ENCODE measurements at regions not wholly inside any gene's neighbourhood (a gene's known extent, or its start where the extent isn't known, plus 50 kb on each side); places are given as distances from the start of the nearest gene placed in this dataset.

DNA sequence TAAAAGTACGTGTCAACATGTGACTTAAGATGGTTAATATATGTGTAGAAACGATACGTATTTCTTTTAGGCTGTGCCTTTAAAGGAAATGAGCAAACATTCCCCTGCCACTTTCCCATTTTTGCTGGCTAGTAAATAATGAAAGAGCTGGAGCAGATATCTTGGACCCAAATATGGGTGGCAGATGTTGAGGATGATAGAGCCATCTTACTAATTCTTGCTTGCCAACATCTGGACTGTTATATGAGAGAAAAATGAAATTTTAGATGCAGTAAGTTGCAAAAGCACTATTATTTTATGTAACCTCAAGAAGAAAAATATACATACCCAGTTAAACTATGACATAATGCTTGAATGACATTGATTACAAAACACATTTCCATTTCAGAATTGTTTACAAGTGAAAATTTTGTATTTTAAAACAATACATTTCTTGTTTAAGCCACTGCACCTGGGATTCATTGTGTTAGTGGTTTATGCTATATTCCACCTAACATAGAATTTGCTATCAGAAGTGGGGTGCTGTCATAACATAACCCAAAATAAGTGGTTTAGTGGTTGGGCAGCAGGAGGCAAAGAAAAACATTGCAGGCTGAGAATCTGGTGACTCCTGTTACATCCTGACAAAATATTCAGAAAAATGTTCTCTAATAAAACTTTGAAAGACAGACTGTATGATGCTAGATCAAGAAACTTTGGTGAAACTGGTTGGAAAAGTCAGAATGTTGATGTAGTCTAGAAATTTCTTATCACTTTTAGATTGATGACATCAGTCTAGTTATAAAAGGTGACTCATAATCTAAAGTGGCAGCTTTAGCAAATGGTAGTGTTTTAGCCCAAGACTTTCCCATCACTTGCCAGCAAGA lies 305.0 kb downstream of the PTEN start:
- Mint-ChIP-seq H3K4me1 (ENCODE audit: low read depth in 2 of 2) (peaks cover 8 to 13% of the 10 kb centered on the region in 2 donors), H3K9me3 (peaks cover 5% of the 10 kb centered on the region), H3K4me3 (no peak overlapping the region), H3K36me3 (peaks cover 6% of the 10 kb centered on the region), H3K27me3 (peaks cover 0 to 4% of the 10 kb centered on the region in 2 donors), H3K27ac (no peak overlapping the region)
- no peak for DNase-seq (ENCODE audit: low spot score)
- no peak for ATAC-seq

- Mint-ChIP-seq H3K9me3 (peaks cover 5% of the 10 kb centered on the region), H3K27me3 (peaks cover 0 to 4% of the 10 kb centered on the region in 2 donors), H3K36me3 (peaks cover 6% of the 10 kb centered on the region), H3K4me1 (ENCODE audit: low read depth in 2 of 2) (peaks cover 6 to 11% of the 10 kb centered on the region in 2 donors), H3K27ac (no peak overlapping the region), H3K4me3 (no peak overlapping the region)
- ATAC-seq, result no peak
- DNase-seq (ENCODE audit: low spot score), result no peak
Measured at GRCh38 chr10:88169037-88169319, 305.6 kb downstream of the PTEN start.

DNA sequence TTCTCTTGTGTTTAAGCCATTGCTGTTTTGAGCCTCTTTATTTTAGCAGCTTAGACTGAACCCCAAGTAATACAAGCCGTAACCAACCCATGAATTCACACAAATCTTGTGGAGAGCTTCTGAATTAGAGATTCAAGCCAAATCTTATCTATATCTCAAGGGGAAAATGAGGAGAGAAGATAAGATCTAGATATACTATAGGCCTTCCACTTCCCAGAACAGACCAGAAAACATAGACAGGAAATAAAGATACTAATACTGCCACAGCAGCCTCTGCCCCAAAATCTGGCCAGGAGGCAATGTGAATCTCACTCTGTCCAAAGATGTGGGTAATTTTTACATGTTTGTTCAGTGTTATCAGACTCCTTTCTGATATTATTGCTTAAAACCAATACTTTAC lies 307.2 kb downstream of the PTEN start:
- Mint-ChIP-seq H3K4me1 (ENCODE audit: low read depth in 2 of 2) (peaks cover 6 to 11% of the 10 kb centered on the region in 2 donors), H3K4me3 (no peak overlapping the region), H3K27ac (no peak overlapping the region), H3K27me3 (peaks cover 0 to 10% of the 10 kb centered on the region in 2 donors), H3K9me3 (peaks cover 5% of the 10 kb centered on the region), H3K36me3 (peaks cover 20% of the 10 kb centered on the region)
- DNase-seq (ENCODE audit: low spot score) (no peak), ATAC-seq (no peak)

GRCh38 chr10:88172159-88172558 lies 308.7 kb downstream of the PTEN start:
- Mint-ChIP-seq H3K4me3 (no peak overlapping the region), H3K27me3 (peaks cover under 1 to 13% of the 10 kb centered on the region in 2 donors), H3K36me3 (peaks cover 21% of the 10 kb centered on the region), H3K9me3 (peaks cover 5% of the 10 kb centered on the region), H3K27ac (no peak overlapping the region), H3K4me1 (ENCODE audit: low read depth in 2 of 2) (peaks cover 6 to 11% of the 10 kb centered on the region in 2 donors)
- DNase-seq (ENCODE audit: low spot score) (no peak), ATAC-seq (no peak)

DNA sequence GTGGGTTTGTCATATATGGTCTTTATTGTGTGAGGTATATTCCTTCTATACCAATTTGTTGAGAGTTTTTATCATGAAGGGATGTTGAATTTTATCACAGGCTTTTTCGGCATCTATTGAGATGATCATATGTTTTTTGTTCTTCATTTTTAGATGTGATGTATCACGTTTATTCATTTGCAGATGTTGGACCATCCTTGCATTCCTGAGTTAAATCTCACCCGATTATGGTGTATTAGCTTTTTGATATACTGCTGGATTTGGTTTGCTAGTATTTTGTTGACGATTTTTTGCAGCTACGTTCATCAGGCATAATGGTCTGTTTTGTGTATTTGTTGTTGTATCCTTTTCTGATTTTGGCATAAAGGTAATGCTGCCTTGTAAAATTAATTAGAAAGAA lies 311.0 kb downstream of the PTEN start:
- Mint-ChIP-seq H3K9me3 (peaks cover 4% of the 10 kb centered on the region), H3K4me3 (no peak overlapping the region), H3K27ac (no peak overlapping the region), H3K27me3 (peaks cover 8 to 17% of the 10 kb centered on the region in 2 donors), H3K4me1 (ENCODE audit: low read depth in 2 of 2) (peaks cover 9 to 11% of the 10 kb centered on the region in 2 donors), H3K36me3 (peaks cover 22% of the 10 kb centered on the region)
- ATAC-seq, result no peak
- no peak for DNase-seq (ENCODE audit: low spot score)

DNA sequence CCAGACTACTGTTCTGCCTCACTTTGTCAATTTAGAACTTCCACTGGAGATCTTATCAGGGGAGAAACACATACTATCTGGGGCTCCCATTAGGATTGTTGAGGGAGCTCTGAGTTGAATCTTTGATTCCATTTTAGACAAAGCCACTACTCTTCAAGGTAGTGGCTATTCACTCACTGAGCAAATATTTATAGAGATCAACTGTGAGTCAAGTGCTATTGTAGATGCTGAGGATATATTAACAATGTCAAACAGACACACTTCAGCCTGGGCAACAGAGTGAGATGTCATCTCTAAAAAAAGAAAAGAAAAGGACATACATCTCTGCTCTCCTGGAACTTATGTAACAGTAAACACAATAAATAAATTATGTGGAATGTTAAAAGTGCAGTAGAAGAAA lies 315.3 kb downstream of the PTEN start:
- H3K9me3 Mint-ChIP-seq, result peaks cover 4% of the 10 kb centered on the region
- H3K27ac Mint-ChIP-seq, result no peak overlapping the region
- no peak overlapping the region for H3K4me3 Mint-ChIP-seq
- peaks cover 0 to 4% of the 10 kb centered on the region in 2 donors for H3K4me1 Mint-ChIP-seq (ENCODE audit: low read depth in 2 of 2)
- DNase-seq (ENCODE audit: low spot score) (no peak), ATAC-seq (no peak)
- peaks cover 22% of the 10 kb centered on the region for H3K36me3 Mint-ChIP-seq
- H3K27me3 Mint-ChIP-seq, result peaks cover 8 to 20% of the 10 kb centered on the region in 2 donors

- Mint-ChIP-seq H3K27ac (no peak overlapping the region), H3K27me3 (peaks cover 9 to 16% of the 10 kb centered on the region in 2 donors), H3K4me1 (ENCODE audit: low read depth in 2 of 2) (peaks cover 0 to 4% of the 10 kb centered on the region in 2 donors), H3K9me3 (peaks cover 4% of the 10 kb centered on the region), H3K36me3 (peaks cover 14% of the 10 kb centered on the region), H3K4me3 (no peak overlapping the region)
- DNase-seq (ENCODE audit: low spot score), result no peak
- ATAC-seq, result no peak
Measured at GRCh38 chr10:88179831-88180230, 316.4 kb downstream of the PTEN start.

GRCh38 chr10:88181902-88182600 lies 318.6 kb downstream of the PTEN start:
- H3K27ac Mint-ChIP-seq, result no peak overlapping the region
- peaks cover 0 to 4% of the 10 kb centered on the region in 2 donors for H3K4me1 Mint-ChIP-seq (ENCODE audit: low read depth in 2 of 2)
- peaks cover 4% of the 10 kb centered on the region for H3K9me3 Mint-ChIP-seq
- no peak overlapping the region for H3K4me3 Mint-ChIP-seq
- H3K27me3 Mint-ChIP-seq, result peaks cover 14 to 18% of the 10 kb centered on the region in 2 donors
- ATAC-seq, result no peak
- no peak for DNase-seq (ENCODE audit: low spot score)
- H3K36me3 Mint-ChIP-seq, result peaks cover 8% of the 10 kb centered on the region

DNA sequence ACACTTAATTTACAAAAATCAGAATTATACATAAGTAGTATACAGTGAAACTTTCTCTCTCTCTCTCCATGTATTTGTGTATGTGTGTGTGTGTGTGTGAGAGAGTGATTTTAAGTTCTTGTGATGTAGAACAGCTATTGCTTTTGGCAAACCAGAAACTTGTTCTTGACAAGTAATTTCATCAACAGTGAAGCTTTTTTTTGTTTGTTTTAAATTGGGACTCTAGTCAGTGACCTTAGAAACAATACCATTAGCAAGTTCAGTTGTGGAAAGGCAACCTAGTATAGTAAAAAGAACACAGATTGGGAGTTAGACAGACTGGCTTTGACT lies 319.1 kb downstream of the PTEN start:
- Mint-ChIP-seq H3K4me3 (no peak overlapping the region), H3K27ac (no peak overlapping the region), H3K36me3 (peaks cover 3% of the 10 kb centered on the region), H3K9me3 (peaks cover 1% of the 10 kb centered on the region), H3K27me3 (peaks cover 10 to 13% of the 10 kb centered on the region in 2 donors), H3K4me1 (ENCODE audit: low read depth in 2 of 2) (peaks cover 0 to 4% of the 10 kb centered on the region in 2 donors)
- ATAC-seq, result no peak
- DNase-seq (ENCODE audit: low spot score), result no peak

- peaks cover 5 to 10% of the 10 kb centered on the region in 2 donors for H3K27me3 Mint-ChIP-seq
- no peaks in the 10 kb centered on the region for H3K36me3 Mint-ChIP-seq
Measured at GRCh38 chr10:88184543-88185297, 321.3 kb downstream of the PTEN start.

GRCh38 chr10:88185830-88186229 lies 322.4 kb downstream of the PTEN start:
- Mint-ChIP-seq H3K27ac (no peak overlapping the region), H3K36me3 (no peaks in the 10 kb centered on the region), H3K4me1 (ENCODE audit: low read depth in 2 of 2) (no peaks in the 10 kb centered on the region), H3K27me3 (peaks cover 8 to 10% of the 10 kb centered on the region in 2 donors), H3K9me3 (no peaks in the 10 kb centered on the region), H3K4me3 (no peak overlapping the region)
- DNase-seq (ENCODE audit: low spot score) (no peak), ATAC-seq (no peak)

More at GRCh38 chr10:88184543-88185297, 321.3 kb downstream of the PTEN start:
- no peak for ATAC-seq
- no peak for DNase-seq (ENCODE audit: low spot score)
- H3K4me3 Mint-ChIP-seq, result no peak overlapping the region
- no peaks in the 10 kb centered on the region for H3K4me1 Mint-ChIP-seq (ENCODE audit: low read depth in 2 of 2)
- H3K9me3 Mint-ChIP-seq, result no peaks in the 10 kb centered on the region
- H3K27ac Mint-ChIP-seq, result no peak overlapping the region

DNA sequence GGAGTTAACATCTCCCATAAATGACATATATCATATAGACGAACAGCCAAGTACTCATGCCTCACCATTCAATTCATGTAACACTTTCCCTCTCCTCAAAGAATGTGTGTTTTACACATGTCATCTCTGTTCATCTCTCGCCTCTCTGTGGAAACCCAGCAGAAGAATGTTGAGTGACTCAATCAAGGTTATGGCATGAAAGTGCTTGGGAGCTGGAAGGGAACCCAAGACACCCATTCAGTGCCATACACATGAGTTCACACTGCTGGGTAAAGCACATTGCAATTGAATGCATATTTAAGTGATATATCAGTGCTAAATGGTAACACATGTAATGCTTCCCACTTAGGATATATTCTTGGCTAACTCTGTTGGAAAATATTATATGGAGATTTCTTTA lies 322.9 kb downstream of the PTEN start:
- DNase-seq (ENCODE audit: low spot score) (no peak), ATAC-seq (no peak)
- Mint-ChIP-seq H3K9me3 (no peaks in the 10 kb centered on the region), H3K36me3 (no peaks in the 10 kb centered on the region), H3K4me1 (ENCODE audit: low read depth in 2 of 2) (no peaks in the 10 kb centered on the region), H3K4me3 (no peak overlapping the region), H3K27ac (no peak overlapping the region), H3K27me3 (peaks cover 8 to 10% of the 10 kb centered on the region in 2 donors)

- Mint-ChIP-seq H3K4me3 (no peak overlapping the region), H3K9me3 (no peaks in the 10 kb centered on the region)
Measured at GRCh38 chr10:88187472-88187871, 324.0 kb downstream of the PTEN start.

GRCh38 chr10:88190123-88190522 lies 326.7 kb downstream of the PTEN start:
- no peaks in the 10 kb centered on the region for H3K9me3 Mint-ChIP-seq

More at GRCh38 chr10:88187472-88187871, 324.0 kb downstream of the PTEN start:
- DNase-seq (ENCODE audit: low spot score) (no peak), ATAC-seq (no peak)
- H3K4me1 Mint-ChIP-seq (ENCODE audit: low read depth in 2 of 2), result no peaks in the 10 kb centered on the region
- no peak overlapping the region for H3K27ac Mint-ChIP-seq
- H3K27me3 Mint-ChIP-seq, result peaks cover 8 to 10% of the 10 kb centered on the region in 2 donors
- no peaks in the 10 kb centered on the region for H3K36me3 Mint-ChIP-seq

More at GRCh38 chr10:88190123-88190522, 326.7 kb downstream of the PTEN start:
- H3K36me3 Mint-ChIP-seq, result no peaks in the 10 kb centered on the region
- no peak for ATAC-seq
- no peak overlapping the region for H3K27ac Mint-ChIP-seq
- H3K4me1 Mint-ChIP-seq (ENCODE audit: low read depth in 2 of 2), result peaks cover 13 to 14% of the 10 kb centered on the region in 2 donors
- no peak for DNase-seq (ENCODE audit: low spot score)
- peaks cover 6% of the 10 kb centered on the region in 2 donors for H3K27me3 Mint-ChIP-seq
- no peak overlapping the region for H3K4me3 Mint-ChIP-seq

Measured in natural killer cell treated with Interleukin-12 subunit alpha and Interleukin-12 subunit beta and Interleukin-15 and Interleukin-18, amount 100 ng/mL, for 72 hours (primary cell).